ENCODE measurements at regions not wholly inside any gene's neighbourhood (a gene's known extent, or its start where the extent isn't known, plus 50 kb on each side); places are given as distances from the start of the nearest gene placed in this dataset.

- no peaks in the 10 kb centered on the region for H3K4me1 ChIP-seq (replicated peaks in 1 of 2)
- 86 to 90% (median 88%) methylated on average over 6 of the region's 6 CpGs for WGBS, 4 donors
- H3K9me3 ChIP-seq (replicated peaks in 1 of 3), result no peaks in the 10 kb centered on the region
- no peaks in the 10 kb centered on the region for H3K36me3 ChIP-seq (replicated peaks in 1 of 2)
- DNase-seq, result no peak
- H3K27ac ChIP-seq, result no peak overlapping the region
- H3K4me3 ChIP-seq, result no peak overlapping the region
- intact Hi-C loops (cut with DNase I), result no loop called here
- TF ChIP-seq, protein P1, sequence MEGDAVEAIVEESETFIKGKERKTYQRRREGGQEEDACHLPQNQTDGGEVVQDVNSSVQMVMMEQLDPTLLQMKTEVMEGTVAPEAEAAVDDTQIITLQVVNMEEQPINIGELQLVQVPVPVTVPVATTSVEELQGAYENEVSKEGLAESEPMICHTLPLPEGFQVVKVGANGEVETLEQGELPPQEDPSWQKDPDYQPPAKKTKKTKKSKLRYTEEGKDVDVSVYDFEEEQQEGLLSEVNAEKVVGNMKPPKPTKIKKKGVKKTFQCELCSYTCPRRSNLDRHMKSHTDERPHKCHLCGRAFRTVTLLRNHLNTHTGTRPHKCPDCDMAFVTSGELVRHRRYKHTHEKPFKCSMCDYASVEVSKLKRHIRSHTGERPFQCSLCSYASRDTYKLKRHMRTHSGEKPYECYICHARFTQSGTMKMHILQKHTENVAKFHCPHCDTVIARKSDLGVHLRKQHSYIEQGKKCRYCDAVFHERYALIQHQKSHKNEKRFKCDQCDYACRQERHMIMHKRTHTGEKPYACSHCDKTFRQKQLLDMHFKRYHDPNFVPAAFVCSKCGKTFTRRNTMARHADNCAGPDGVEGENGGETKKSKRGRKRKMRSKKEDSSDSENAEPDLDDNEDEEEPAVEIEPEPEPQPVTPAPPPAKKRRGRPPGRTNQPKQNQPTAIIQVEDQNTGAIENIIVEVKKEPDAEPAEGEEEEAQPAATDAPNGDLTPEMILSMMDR (IDR thresholded peaks at IDR 0.05), result no peak
- no peak for TF ChIP-seq POLR2A (IDR thresholded peaks at IDR 0.05)
- no peaks in the 10 kb centered on the region for H3K27me3 ChIP-seq
Measured at GRCh38 chr21:35860189-35860869, 200.0 kb downstream of the SETD4 start.

- H3K27me3 ChIP-seq, result no peaks in the 10 kb centered on the region
- DNase-seq, result no peak
- intact Hi-C loops (cut with DNase I), result no loop called here
- H3K9me3 ChIP-seq (replicated peaks in 1 of 3), result no peaks in the 10 kb centered on the region
- WGBS, 4 donors, result 80 to 97% (median 84%) methylated on average over 3 of the region's 3 CpGs
- TF ChIP-seq POLR2A (IDR thresholded peaks at IDR 0.05), result no peak
- TF ChIP-seq, protein P1 (IDR thresholded peaks at IDR 0.05), result no peak
- H3K36me3 ChIP-seq (replicated peaks in 1 of 2), result no peaks in the 10 kb centered on the region
- no peak overlapping the region for H3K27ac ChIP-seq
- H3K4me3 ChIP-seq, result no peak overlapping the region
- H3K4me1 ChIP-seq (replicated peaks in 1 of 2), result no peaks in the 10 kb centered on the region
Measured at GRCh38 chr21:35859677-35860076, 200.6 kb downstream of the SETD4 start.

GRCh38 chr21:35857095-35857494 is 203.2 kb downstream of the SETD4 start:
- peaks cover 0 to 6% of the 10 kb centered on the region in 2 donors for H3K4me1 ChIP-seq (replicated peaks in 1 of 2)
- H3K36me3 ChIP-seq (replicated peaks in 1 of 2), result no peaks in the 10 kb centered on the region
- 60 to 86% (median 76%) methylated on average over 2 of the region's 2 CpGs for WGBS, 4 donors
- intact Hi-C loops (cut with DNase I), result no loop called here
- TF ChIP-seq POLR2A (IDR thresholded peaks at IDR 0.05), result no peak
- TF ChIP-seq, protein P1 (IDR thresholded peaks at IDR 0.05), result no peak
- no peak overlapping the region for H3K4me3 ChIP-seq
- no peaks in the 10 kb centered on the region for H3K27me3 ChIP-seq
- DNase-seq, result no peak
- no peaks in the 10 kb centered on the region for H3K9me3 ChIP-seq (replicated peaks in 1 of 3)
- H3K27ac ChIP-seq, result no peak overlapping the region

GRCh38 chr21:35855484-35855883 is 204.8 kb downstream of the SETD4 start:
- no peak for DNase-seq
- H3K27ac ChIP-seq, result no peak overlapping the region
- 49 to 63% (median 51%) methylated on average over 2 of the region's 2 CpGs for WGBS, 4 donors
- H3K4me3 ChIP-seq, result no peak overlapping the region
- H3K4me1 ChIP-seq (replicated peaks in 1 of 2), result peaks cover 0 to 7% of the 10 kb centered on the region in 2 donors
- TF ChIP-seq, protein P1 (IDR thresholded peaks at IDR 0.05), result no peak
- no peak for TF ChIP-seq POLR2A (IDR thresholded peaks at IDR 0.05)
- no peaks in the 10 kb centered on the region for H3K36me3 ChIP-seq (replicated peaks in 1 of 2)
- intact Hi-C loops (cut with DNase I), result no loop called here
- no peaks in the 10 kb centered on the region for H3K27me3 ChIP-seq
- no peaks in the 10 kb centered on the region for H3K9me3 ChIP-seq (replicated peaks in 1 of 3)

All from adrenal gland (tissue), 9 donors.